PFSK-1 (cell line): ENCODE measurements at regions not wholly inside any gene's neighbourhood (a gene's known extent, or its start where the extent isn't known, plus 50 kb on each side); places are given as distances from the start of the nearest gene placed in this dataset.

ENCODE experiments used
- SIN3A ChIP-seq: IDR thresholded peaks from 2 replicates; pipeline ENCODE4 v1.6.1; 2012; ENCODE audit warnings: mild to moderate bottlenecking, low read length, moderate library complexity, borderline replicate concordance; ENCODE audit not compliant: insufficient read depth
- TAF1 ChIP-seq: IDR thresholded peaks from 2 replicates; pipeline ENCODE4 v1.6.1; 2012; ENCODE audit warnings: low read length, control low read depth, borderline replicate concordance; ENCODE audit not compliant: insufficient read depth

DNA sequence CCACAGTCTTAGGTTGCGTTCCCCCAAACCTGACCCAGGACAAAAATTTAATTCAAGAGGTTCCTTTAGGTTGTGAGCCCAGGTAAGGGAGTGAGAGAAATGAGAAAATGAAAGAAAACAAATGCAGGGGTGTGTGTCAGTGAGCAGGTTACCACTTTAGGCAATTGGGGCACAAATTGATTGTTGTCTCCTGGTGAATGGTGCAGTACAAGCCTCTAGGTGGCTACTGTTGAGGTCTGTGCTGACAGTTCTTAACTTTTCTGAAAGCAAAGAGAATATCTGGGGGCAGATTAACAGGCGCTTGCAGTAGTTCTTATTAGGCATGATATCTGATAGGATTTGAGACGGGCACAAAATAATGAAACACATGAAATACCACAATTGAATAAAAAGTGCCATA lies 894.6 kb downstream of the FAM181B start:
- no peak for TF ChIP-seq SIN3A
- no peak for TF ChIP-seq TAF1
